ENCODE measurements at regions not wholly inside any gene's neighbourhood (a gene's known extent, or its start where the extent isn't known, plus 50 kb on each side); places are given as distances from the start of the nearest gene placed in this dataset.
A peak's percentile ranks its signal among the peaks of the same experiment; 100 is the strongest.

GRCh38 chr6:27608916-27609883 is 136.3 kb upstream of the ZNF184 start (continued):
- TF ChIP-seq E2F2 (CRISPR knock-in tag; IDR thresholded peaks at IDR 0.05; ENCODE audit: borderline replicate concordance), result no peak
- TF ChIP-seq HMGXB4 (CRISPR knock-in tag; IDR thresholded peaks at IDR 0.05; ENCODE audit: borderline replicate concordance in 1 of 2, low read depth in 1 of 2), result peak; percentile 68 to 71; a peak in 3 of 4 replicates
- no peak for TF ChIP-seq ZNF749 (CRISPR knock-in tag; IDR thresholded peaks at IDR 0.05; ENCODE audit: borderline replicate concordance)
- TF ChIP-seq WIZ (CRISPR knock-in tag; IDR thresholded peaks at IDR 0.05), result no peak
- TF ChIP-seq KLF15 (CRISPR knock-in tag; IDR thresholded peaks at IDR 0.05; ENCODE audit: borderline replicate concordance), result no peak
- TF ChIP-seq SIX4 (CRISPR knock-in tag; IDR thresholded peaks at IDR 0.05), result no peak
- TF ChIP-seq ZNF83 (CRISPR knock-in tag; IDR thresholded peaks at IDR 0.05; ENCODE audit: borderline replicate concordance), result no peak
- no peak for TF ChIP-seq KDM4B (CRISPR knock-in tag; IDR thresholded peaks at IDR 0.05)
- no peak for TF ChIP-seq SUZ12 (IDR thresholded peaks at IDR 0.05; ENCODE audit: low read depth, low read length)
- TF ChIP-seq TRIM22 (IDR thresholded peaks at IDR 0.05), result no peak
- TF ChIP-seq ZNF274 (CRISPR knock-in tag; IDR thresholded peaks at IDR 0.05), result no peak
- TF ChIP-seq SMC3 (IDR thresholded peaks at IDR 0.05; ENCODE audit: low read length), result peak; percentile 78
- TF ChIP-seq TCF7L2 (IDR thresholded peaks at IDR 0.05; ENCODE audit: low read depth, low read length), result no peak
- peak; percentile 57 for TF ChIP-seq XRCC5 (optimal IDR thresholded peaks at IDR 0.05; ENCODE audit: low read length)
- peak; percentile 29; the same call in 1 of the 2 replicates for TF ChIP-seq ZFX (CRISPR knock-in tag; IDR thresholded peaks at IDR 0.05; ENCODE audit: low read depth)
- TF ChIP-seq SAP130 (CRISPR knock-in tag; IDR thresholded peaks at IDR 0.05; ENCODE audit: low read depth), result peak; percentile 35; the same call in 1 of the 2 replicates
- TF ChIP-seq ELF1 (CRISPR knock-in tag; IDR thresholded peaks at IDR 0.05), result peak; percentile 56; the same call in 1 of the 2 replicates
- no peak for TF ChIP-seq PRDM10 (CRISPR knock-in tag; IDR thresholded peaks at IDR 0.05; ENCODE audit: low read depth)
- no peak for TF ChIP-seq ZNF484 (CRISPR knock-in tag; IDR thresholded peaks at IDR 0.05; ENCODE audit: borderline replicate concordance, low read depth)
- no peak for TF ChIP-seq ZNF660 (CRISPR knock-in tag; IDR thresholded peaks at IDR 0.05; ENCODE audit: borderline replicate concordance, low read depth)
- no peak for TF ChIP-seq MXD4 (CRISPR knock-in tag; IDR thresholded peaks at IDR 0.05)
- TF ChIP-seq ELF3 (CRISPR knock-in tag; IDR thresholded peaks at IDR 0.05), result 0 out of 2 replicates have a peak, but pooled peaks have one; percentile 25

Data from HepG2 (cell line).